Middle frontal gyrus (tissue), 1 donor: ENCODE measurements at regions not wholly inside any gene's neighbourhood (a gene's known extent, or its start where the extent isn't known, plus 50 kb on each side); places are given as distances from the start of the nearest gene placed in this dataset.
"Not testable (repeated sequence)": the region's sequence is repeated elsewhere in the genome, so short reads cannot be mapped to it uniquely, and the experiment has no call there.

ENCODE experiments used
- DNase-seq: peaks from one replicate; pipeline ENCODE4 v3.0.0-alpha.2; 2015; ENCODE audit warnings: low spot score; ENCODE audit errors: extremely low spot score

DNA sequence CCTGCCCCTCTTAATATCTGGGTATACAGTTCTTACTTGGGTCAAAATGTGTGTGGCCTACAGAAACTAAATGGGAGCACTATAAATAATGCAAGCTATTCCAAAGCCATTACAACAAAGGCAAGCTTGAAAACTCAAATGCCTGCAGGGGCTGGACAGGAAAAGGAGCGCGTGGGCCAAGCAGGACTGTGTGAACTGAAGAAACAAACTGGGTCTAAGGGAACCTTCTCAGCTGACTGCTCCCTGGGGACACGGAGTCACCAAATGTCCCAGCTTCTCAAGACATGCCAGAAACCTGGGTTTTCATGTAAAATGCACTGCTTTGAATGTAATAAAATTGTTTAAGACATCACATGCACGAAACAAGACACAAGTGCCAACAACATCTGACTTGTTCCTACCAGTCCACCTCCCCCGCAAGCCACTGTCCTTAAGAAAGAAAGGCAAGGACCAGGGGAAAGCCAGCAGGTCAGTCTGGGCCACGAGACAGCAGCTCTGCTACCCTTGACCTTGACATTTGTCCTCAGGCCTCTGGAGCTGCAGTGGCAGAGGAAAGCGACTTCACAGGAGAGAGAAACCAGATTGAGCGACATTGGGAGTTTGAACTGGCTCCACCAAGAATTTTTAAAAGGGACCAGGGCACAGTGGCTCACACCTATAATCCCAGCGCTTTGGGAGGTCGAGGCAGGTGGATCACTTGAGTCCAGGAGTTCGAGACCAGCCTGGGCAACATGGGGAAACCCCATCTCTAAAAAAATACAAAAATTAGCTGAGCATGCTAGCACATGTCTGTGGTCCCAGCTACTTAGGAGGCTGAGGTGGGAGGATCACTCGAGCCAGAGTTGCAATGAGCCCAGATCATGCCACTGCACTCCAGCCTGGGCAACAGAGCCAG, 89.7 kb upstream of the SH3BP4 start:
- no peak for DNase-seq

- not testable (repeated sequence) for DNase-seq
These were observed 92.4 kb upstream of the SH3BP4 start for GRCh38 chr2:234859330-234859872.

DNA sequence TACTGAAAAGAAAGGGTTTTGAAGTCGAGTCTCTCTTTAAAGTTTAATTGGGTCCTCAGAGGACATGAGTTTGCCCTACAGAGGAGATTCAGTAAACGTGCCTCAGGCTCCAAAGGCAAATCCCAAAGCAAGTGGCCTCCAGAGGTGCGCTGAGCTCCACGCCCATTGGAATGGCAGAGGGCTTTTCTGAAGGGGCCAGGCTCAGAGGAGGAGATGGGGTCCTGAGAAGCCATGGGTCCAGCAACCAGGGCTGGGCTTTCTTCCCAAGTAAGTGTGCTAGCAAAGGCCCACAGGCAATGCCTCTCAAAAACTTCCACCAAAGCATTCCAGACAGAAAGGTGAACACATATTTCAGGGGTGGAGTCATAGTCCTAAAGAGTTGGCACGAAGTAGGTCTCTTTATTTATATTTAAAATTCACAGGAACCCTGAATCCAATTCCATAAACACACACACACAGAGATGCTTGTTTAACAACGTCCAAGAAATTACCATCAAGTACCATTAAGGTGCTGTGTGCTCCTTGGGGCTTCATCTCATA, 93.0 kb upstream of the SH3BP4 start:
- no peak for DNase-seq

DNA sequence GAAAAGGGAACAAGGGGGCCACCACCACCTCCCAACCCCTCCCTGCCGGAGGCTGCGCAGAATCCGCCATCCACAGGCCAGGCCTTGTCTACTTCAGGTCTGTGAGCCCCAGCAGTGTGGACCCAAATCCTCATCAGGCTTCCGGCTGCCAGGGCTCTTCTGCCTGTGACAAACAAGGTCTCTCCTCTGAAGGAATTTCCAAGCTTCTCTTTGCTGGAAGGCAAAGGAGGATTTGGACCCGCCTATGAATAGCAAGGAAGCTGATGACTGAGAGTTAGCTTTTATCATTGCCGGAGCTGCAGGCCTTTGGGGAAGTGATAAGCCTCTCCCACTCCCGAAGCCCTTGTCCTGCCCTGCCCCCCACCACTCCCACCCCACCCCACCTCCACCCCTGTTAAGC, 93.7 kb upstream of the SH3BP4 start:
- no peak for DNase-seq

- DNase-seq, result no peak
These were observed 98.1 kb upstream of the SH3BP4 start for GRCh38 chr2:234853729-234854128.

- DNase-seq, result no peak
These were observed 98.9 kb upstream of the SH3BP4 start for GRCh38 chr2:234852941-234853340.

- no peak for DNase-seq
These were observed 99.8 kb upstream of the SH3BP4 start for GRCh38 chr2:234852035-234852434.

DNA sequence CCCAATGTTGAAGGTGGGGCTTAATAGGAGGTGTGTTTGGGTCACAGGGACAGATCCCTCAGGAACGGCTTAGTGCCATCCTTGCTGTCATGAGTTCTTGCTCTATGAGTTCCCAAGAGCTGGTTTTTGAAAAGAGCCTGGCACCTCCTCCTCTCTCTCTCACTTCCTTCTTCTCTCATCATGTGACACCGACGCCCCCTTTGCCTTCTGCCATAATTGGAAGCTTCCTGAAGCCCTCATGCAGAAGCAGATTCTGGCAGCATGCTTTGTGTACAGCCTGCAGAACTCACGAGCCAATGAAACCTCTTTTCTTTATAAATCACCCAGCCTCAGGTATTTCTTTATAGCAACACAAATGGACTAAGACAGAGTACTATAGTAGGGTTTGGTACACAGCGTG, 100.4 kb upstream of the SH3BP4 start:
- DNase-seq, result no peak

- DNase-seq, result no peak
These were observed 101.0 kb upstream of the SH3BP4 start for GRCh38 chr2:234850818-234851217.

DNA sequence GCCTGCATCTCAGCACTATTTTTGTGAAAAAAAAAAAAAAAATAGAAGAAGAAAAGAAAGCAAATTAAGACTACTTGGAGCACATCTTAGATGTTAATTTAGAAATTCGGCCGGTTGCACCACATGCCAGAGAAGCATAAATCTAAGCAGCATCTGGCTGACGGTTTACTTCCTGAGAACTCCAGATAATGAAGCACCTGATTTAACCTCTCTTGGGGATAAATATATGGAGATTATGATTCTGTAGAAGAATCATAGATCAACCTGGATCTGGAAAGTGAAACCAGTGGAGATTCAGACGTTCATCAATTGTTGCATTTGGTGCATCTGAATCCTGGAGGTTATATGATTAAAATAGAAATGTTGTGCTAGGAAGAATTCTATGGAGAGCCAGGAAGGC, 102.1 kb upstream of the SH3BP4 start:
- DNase-seq, result no peak

DNA sequence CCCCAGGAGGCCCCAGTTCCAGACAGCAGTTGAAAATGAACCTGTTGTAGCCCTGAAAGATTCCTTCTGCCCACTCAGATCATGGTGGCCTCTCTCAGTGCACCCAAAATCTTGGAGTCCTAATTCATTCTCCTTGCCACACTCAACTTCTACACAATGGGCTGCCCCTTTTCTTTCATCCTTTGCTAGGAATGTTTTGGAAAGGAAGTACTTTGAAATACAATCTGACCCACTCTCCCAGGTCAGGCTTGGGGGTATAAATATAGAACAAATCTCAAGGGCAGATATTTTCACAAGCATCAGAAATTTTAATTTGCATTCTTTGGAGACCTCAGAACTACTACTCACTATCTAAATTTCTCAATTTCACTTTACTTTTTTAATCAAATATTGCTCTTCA, 103.2 kb upstream of the SH3BP4 start:
- DNase-seq, result no peak

- DNase-seq, result no peak
These were observed 104.2 kb upstream of the SH3BP4 start for GRCh38 chr2:234847639-234848038.

DNA sequence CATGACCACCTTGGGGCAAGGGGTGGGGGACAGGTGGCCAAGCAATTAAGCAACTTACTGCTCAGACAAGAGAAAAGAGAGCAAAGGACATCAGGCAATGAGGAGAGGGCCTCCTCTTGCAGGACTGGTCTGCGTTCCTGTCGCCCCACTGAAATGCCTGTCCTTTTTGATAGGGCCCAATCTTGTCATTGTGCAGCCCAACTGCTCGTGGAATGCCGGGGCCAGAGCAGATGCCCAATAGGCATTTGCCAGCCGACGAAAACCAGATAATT, 104.5 kb upstream of the SH3BP4 start:
- DNase-seq, result no peak

DNA sequence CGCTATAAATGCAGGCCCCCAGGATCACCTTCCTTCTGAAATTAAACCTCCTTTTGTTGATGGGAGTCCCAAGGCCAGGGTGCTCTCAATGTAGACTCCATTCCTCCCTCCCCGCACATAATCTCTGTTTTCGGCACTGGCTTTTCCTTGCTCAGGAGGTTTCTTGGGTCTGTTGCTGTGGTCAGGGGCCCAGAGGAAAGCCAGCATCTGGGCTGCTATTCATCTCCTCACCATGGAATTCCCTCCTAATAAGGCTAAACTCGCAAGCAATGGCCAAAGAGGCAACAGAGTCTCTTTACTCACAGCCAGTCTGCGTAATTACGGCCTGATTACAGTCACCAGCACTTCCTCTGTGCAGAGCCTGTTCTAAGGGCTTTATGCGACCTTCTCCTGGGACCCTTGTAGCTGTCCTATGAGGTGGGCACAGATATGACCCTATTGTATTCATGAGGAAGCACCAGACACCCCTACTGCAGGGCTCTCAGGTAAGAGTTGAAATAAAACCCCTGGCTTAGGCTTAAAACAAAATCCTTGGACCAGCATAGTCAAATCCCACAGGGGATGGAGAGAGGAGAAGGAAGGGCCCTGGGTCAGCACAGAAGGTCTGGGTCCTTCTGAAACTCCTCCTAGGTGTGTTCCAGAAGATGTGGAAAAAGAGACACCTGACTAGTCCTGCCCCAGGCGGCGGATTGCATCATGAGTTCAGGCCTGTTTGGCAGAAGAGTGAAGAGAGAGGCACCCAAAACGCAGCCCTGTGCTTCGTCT, 105.0 kb upstream of the SH3BP4 start:
- DNase-seq, result no peak

GRCh38 chr2:234845602-234846590, 105.9 kb upstream of the SH3BP4 start:
- DNase-seq, result no peak

GRCh38 chr2:234843411-234843810, 108.4 kb upstream of the SH3BP4 start:
- no peak for DNase-seq

DNA sequence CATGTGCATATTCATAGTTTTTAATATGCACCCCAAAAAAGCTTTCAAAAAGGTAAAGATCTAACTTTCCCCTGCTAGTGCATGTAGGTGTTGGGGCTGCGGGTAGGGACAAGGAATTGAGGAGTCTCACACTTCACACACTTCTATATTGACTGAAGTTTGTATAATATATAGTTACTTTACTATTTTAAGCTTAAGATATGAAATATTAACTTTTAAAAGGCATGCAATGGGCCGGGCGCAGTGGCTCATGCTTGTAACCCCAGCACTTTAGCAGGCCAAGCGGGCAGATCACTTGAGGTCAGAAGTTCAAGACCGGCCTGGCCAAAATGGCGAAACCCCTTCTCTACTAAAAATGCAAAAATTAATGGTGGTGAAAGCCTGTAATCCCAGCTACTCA, 109.1 kb upstream of the SH3BP4 start:
- no peak for DNase-seq

DNA sequence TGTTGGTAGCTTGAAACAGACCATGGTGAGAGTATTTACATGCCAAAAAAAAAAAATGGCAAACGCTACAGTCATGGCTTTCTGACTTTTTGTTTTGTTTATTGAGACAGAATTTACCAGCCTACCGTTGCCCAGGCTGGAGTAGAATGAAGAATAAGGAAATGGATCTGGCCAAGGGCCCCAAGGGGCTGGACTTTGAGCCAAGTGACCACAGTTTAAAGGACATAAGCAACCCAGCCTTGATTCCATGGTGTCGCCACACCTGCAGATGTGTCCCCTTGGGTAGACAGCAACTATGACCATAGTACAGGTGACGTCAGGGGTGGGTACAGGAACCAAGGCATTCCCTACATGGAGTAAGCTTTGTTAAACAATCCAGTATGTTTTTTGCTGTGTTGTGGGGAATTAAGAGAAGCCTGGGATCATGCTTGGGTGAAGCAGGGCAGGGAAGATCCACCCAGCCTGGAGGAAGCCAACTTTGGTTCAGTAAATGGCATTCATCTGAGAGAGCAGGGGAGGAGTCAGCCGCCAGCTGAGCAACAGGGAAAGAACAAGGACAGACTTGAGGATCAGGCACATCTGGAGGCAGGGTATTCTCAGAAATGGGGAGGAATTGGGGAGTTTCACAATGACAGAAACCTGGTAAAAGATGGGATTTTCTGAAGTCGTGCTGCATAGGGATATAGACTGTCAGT, 110.3 kb upstream of the SH3BP4 start:
- no peak for DNase-seq

DNA sequence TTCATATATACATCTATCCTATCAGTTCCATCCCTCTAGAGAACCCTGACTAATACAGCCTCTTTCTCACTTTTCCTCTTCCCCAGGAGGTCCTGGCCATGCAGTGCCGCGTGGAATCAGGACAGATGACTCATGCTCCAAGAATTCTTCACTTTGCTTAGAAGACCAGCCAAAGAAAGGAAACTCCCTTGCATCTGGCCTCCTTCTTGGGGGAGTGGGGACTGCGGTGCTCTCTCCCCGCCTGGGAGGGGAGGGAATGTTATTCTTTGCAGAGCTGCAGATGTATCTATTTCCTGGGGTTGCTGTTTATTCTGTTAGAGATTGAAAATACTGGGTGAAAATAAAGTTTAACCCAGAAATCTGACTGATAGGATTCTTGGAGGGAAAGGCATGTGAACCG, 111.5 kb upstream of the SH3BP4 start:
- no peak for DNase-seq

- no peak for DNase-seq
These were observed 112.5 kb upstream of the SH3BP4 start for GRCh38 chr2:234839285-234839684.

- no peak for DNase-seq
These were observed 115.5 kb upstream of the SH3BP4 start for GRCh38 chr2:234836271-234836670.
